ACC112 (cell line): ENCODE measurements at regions not wholly inside any gene's neighbourhood (a gene's known extent, or its start where the extent isn't known, plus 50 kb on each side); places are given as distances from the start of the nearest gene placed in this dataset.

Experiments
- H2AFZ ChIP-seq: fragments of 200-600 bp; sonication (generic); one replicate; pipeline ENCODE4 v1.6.0; 2017; ENCODE audit warnings: antibody characterized with exemption, low read length; ENCODE audit not compliant: unreplicated experiment
- H3K27ac ChIP-seq: fragments of 200-600 bp; sonication (generic); 2 replicates; pipeline ENCODE4 v1.5.1; 2014; ENCODE audit warnings: low read depth, mild to moderate bottlenecking, antibody characterized with exemption, low read length, moderate library complexity
- H3K27me3 ChIP-seq: fragments of 200-600 bp; sonication (generic); 2 replicates; pipeline ENCODE4 v1.6.1; 2014; ENCODE audit warnings: mild to moderate bottlenecking, antibody characterized with exemption, low read length, moderate library complexity, mixed read lengths; ENCODE audit not compliant: insufficient read depth
- H3K36me3 ChIP-seq: fragments of 200-600 bp; sonication (generic); 2 replicates; pipeline ENCODE4 v1.6.1; 2016; ENCODE audit warnings: mild to moderate bottlenecking, antibody characterized with exemption, low read length, moderate library complexity, mixed read lengths; ENCODE audit not compliant: insufficient read depth
- H3K4me1 ChIP-seq: fragments of 200-600 bp; sonication (generic); one replicate; pipeline ENCODE4 v1.6.1; 2016; ENCODE audit warnings: low read length, mixed read lengths; ENCODE audit not compliant: insufficient read depth, unreplicated experiment, control insufficient read depth
- H3K4me3 ChIP-seq: fragments of 200-600 bp; sonication (generic); 2 replicates; pipeline ENCODE4 v1.5.1; 2014; ENCODE audit warnings: mild to moderate bottlenecking, low read depth, low read length
- H3K79me2 ChIP-seq: fragments of 200-600 bp; sonication (generic); one replicate; pipeline ENCODE4 v1.6.0; 2016; ENCODE audit warnings: low read length; ENCODE audit not compliant: control insufficient read depth, unreplicated experiment, insufficient read depth

DNA sequence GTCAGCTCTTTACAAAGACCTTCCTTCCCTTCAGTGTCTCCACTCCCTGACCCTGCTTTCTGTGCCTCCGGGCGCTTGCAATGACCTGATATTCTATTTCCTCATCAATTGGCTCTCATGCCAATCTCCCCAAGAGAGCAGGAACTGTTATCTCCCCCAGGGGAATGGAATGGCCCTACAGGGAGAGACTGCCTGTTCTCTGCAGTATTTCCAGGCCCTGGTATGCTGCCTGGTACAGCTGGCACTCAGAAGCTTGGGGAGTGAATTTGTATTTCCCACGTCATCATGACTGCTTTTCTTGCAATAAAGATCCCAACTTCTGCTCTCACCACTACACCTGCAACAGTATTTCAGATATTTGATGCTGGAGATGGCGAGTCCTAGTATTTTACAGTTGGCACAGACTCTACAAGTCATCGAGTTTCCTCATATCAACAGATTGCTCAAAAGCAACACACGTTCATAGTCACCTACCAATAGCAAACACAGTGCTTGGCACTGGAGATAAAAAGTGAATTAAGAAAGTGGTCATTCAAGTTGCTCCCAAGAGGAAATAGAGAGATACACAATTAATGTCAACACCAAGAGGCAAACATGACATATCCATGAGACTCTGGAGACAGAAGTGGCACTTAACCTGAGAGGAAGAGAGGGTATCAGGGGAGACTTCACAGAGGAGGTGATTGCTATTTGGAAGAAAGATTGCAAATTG is 90.5 kb upstream of the EGFL6 start:
- no peaks in the 10 kb centered on the region for H3K79me2 ChIP-seq
- no peak overlapping the region for H3K27ac ChIP-seq
- H2AFZ ChIP-seq = no peak overlapping the region
- H3K27me3 ChIP-seq = no peaks in the 10 kb centered on the region
- H3K4me3 ChIP-seq = no peak overlapping the region
- no peaks in the 10 kb centered on the region for H3K36me3 ChIP-seq
- H3K4me1 ChIP-seq = peaks cover 4% of the 10 kb centered on the region

GRCh38 chrX:13476384-13476783 is 93.0 kb upstream of the EGFL6 start:
- Histone ChIP-seq H3K27ac (no peak overlapping the region), H3K27me3 (no peaks in the 10 kb centered on the region), H3K36me3 (no peaks in the 10 kb centered on the region), H2AFZ (no peak overlapping the region), H3K4me3 (no peak overlapping the region), H3K79me2 (no peaks in the 10 kb centered on the region), H3K4me1 (peaks cover 22% of the 10 kb centered on the region)

- H3K27me3 ChIP-seq = no peaks in the 10 kb centered on the region
- peaks cover 36% of the 10 kb centered on the region for H3K4me1 ChIP-seq
- H3K36me3 ChIP-seq = no peaks in the 10 kb centered on the region
- H3K4me3 ChIP-seq = peak overlapping the region; percentile 29; the same call in 1 of the 2 replicates
- no peaks in the 10 kb centered on the region for H3K79me2 ChIP-seq
- peak overlapping the region; percentile 97 for H2AFZ ChIP-seq
- H3K27ac ChIP-seq = peak overlapping the region; percentile 41; the same call in 1 of the 2 replicates
These were observed 95.3 kb upstream of the EGFL6 start for GRCh38 chrX:13474164-13474516.

DNA sequence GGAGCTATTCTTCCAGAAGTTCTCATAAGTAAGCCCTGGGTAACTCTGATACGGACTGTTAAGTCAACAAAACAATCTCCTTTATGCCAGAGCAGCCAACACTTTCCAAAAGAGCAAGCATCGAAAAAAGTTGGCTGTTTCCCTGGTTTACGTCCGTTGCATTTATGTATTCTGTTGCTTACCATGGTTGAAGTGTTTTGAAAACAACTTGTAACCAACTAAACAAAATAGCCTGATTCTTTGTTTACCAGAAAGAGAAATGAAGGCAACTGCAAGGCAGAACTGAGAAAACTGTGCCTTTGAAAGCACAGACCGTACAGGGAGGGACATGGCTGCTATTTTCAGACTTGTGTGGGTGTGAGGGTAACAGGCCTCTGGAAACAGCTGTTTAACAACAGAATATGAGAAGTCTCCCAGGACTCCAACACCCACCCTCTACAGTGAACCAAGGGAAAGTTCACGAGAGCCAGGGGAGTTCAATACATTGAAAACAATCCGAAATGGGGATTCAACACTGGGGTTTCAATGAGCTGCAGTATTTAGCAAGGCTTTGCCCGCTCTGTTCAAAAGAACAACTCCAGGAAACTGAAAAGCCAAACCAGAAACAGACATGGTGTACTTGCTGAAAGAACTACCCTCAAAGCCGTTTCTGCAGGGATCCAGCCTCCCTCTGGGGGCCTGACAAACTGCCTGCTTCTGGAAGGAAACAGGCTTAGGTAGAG is 95.8 kb upstream of the EGFL6 start:
- H3K27ac ChIP-seq = peak overlapping the region; percentile 41
- no peaks in the 10 kb centered on the region for H3K27me3 ChIP-seq
- no peaks in the 10 kb centered on the region for H3K36me3 ChIP-seq
- peak overlapping the region; percentile 97 for H2AFZ ChIP-seq
- peaks cover 36% of the 10 kb centered on the region for H3K4me1 ChIP-seq
- H3K79me2 ChIP-seq = no peaks in the 10 kb centered on the region
- H3K4me3 ChIP-seq = peak overlapping the region; percentile 29; the same call in 1 of the 2 replicates

- Histone ChIP-seq H3K36me3 (no peaks in the 10 kb centered on the region), H3K27ac (no peak overlapping the region), H3K79me2 (no peaks in the 10 kb centered on the region), H3K27me3 (no peaks in the 10 kb centered on the region), H2AFZ (peak overlapping the region; percentile 97), H3K4me3 (peak overlapping the region; percentile 29; the same call in 1 of the 2 replicates), H3K4me1 (peaks cover 36% of the 10 kb centered on the region)
These were observed 96.4 kb upstream of the EGFL6 start for GRCh38 chrX:13472975-13473374.

- Histone ChIP-seq H3K79me2 (no peaks in the 10 kb centered on the region), H3K4me1 (peaks cover 36% of the 10 kb centered on the region), H3K36me3 (no peaks in the 10 kb centered on the region), H3K27ac (no peak overlapping the region), H3K27me3 (no peaks in the 10 kb centered on the region), H3K4me3 (no peak overlapping the region), H2AFZ (no peak overlapping the region)
These were observed 98.1 kb upstream of the EGFL6 start for GRCh38 chrX:13471269-13471668.

DNA sequence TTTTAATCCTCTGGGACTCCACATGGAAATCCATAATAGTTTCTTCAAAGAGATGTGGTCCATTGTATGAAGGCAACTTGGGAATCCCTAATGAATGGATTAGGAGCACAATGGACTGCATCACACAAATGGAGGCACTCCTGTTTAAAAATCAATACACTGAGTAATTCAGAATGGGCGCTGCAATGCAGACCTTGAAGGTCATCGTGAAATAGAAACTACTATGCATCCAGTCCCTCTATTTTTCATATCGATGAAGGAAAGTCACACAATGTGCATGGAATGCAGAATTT is 98.8 kb upstream of the EGFL6 start:
- Histone ChIP-seq H3K27me3 (no peaks in the 10 kb centered on the region), H3K4me3 (no peak overlapping the region), H3K4me1 (peaks cover 36% of the 10 kb centered on the region), H3K36me3 (no peaks in the 10 kb centered on the region), H3K27ac (peak overlapping the region; percentile 83), H3K79me2 (no peaks in the 10 kb centered on the region), H2AFZ (peak overlapping the region; percentile 2)

- H2AFZ ChIP-seq = peak overlapping the region; percentile 2
- no peaks in the 10 kb centered on the region for H3K36me3 ChIP-seq
- H3K27ac ChIP-seq = peak overlapping the region; percentile 83
- peaks cover 36% of the 10 kb centered on the region for H3K4me1 ChIP-seq
- H3K79me2 ChIP-seq = no peaks in the 10 kb centered on the region
- peak overlapping the region; percentile 28; the same call in 1 of the 2 replicates for H3K4me3 ChIP-seq
- no peaks in the 10 kb centered on the region for H3K27me3 ChIP-seq
These were observed 99.3 kb upstream of the EGFL6 start for GRCh38 chrX:13469963-13470684.

GRCh38 chrX:13468096-13468495 is 101.3 kb upstream of the EGFL6 start:
- Histone ChIP-seq H3K4me1 (peaks cover 44% of the 10 kb centered on the region), H3K36me3 (no peaks in the 10 kb centered on the region), H3K27ac (no peak overlapping the region), H2AFZ (no peak overlapping the region), H3K4me3 (no peak overlapping the region), H3K27me3 (no peaks in the 10 kb centered on the region), H3K79me2 (no peaks in the 10 kb centered on the region)

GRCh38 chrX:13467243-13467642 is 102.2 kb upstream of the EGFL6 start:
- Histone ChIP-seq H3K4me3 (no peak overlapping the region), H3K27me3 (no peaks in the 10 kb centered on the region), H3K27ac (no peak overlapping the region), H3K36me3 (peaks cover 3% of the 10 kb centered on the region; the same call in 1 of the 2 replicates), H2AFZ (peak overlapping the region; percentile 25), H3K4me1 (peaks cover 39% of the 10 kb centered on the region), H3K79me2 (no peaks in the 10 kb centered on the region)
